OCI-LY1 (cell line): ENCODE measurements at regions not wholly inside any gene's neighbourhood (a gene's known extent, or its start where the extent isn't known, plus 50 kb on each side); places are given as distances from the start of the nearest gene placed in this dataset.

Experiments used
- EZH2 ChIP-seq: fragments of 200-600 bp; sonication (generic), shearing (Covaris generic); IDR thresholded peaks from 2 replicates; pipeline ENCODE4 v1.8.0; 2017; ENCODE audit warnings: borderline replicate concordance, mixed run types, mild to moderate bottlenecking, antibody characterized with exemption, low read length, moderate library complexity, mixed read lengths
- TF ChIP-seq, protein P1 (sequence below): fragments of 200-600 bp; sonication (generic), shearing (Covaris generic); IDR thresholded peaks from 2 replicates; pipeline ENCODE4 v1.5.1; 2017; ENCODE audit warnings: mild to moderate bottlenecking, antibody characterized with exemption, low read length, moderate library complexity, mixed read lengths

DNA sequence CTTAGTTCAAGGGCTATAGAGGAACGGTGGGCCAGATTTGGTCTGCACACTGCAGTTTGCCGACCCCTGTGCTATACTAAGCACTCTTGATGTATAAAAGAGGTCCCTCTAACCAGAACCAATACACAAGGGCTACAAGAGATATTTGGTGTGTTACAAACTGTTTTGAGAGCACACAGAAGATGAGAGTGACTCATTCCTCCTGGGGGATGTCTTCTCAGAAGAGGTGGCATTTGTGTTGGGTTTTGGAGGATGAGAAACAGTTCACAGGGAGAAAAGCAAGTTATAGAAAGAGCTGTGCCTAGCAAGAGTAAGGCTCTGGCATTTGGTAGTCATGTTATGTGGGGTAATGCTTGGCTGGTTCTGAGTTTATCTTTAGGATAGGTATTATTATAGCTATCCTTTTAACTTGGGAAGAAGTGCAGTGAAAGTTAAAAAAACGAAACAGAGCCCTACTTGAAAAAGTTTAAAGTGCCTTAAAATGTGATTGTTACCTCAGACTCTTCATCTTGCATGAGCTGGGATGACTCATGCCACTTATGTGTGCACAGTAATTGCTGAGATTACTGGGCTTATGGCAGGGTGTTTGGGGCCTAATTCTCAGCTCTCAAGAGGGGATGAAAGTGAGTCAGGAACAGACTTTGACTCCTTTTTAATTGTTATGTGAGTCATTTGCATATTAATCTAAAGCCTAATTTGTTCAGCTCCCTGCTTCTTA, 160.4 kb downstream of the KIF20B start:
- TF ChIP-seq, protein P1, sequence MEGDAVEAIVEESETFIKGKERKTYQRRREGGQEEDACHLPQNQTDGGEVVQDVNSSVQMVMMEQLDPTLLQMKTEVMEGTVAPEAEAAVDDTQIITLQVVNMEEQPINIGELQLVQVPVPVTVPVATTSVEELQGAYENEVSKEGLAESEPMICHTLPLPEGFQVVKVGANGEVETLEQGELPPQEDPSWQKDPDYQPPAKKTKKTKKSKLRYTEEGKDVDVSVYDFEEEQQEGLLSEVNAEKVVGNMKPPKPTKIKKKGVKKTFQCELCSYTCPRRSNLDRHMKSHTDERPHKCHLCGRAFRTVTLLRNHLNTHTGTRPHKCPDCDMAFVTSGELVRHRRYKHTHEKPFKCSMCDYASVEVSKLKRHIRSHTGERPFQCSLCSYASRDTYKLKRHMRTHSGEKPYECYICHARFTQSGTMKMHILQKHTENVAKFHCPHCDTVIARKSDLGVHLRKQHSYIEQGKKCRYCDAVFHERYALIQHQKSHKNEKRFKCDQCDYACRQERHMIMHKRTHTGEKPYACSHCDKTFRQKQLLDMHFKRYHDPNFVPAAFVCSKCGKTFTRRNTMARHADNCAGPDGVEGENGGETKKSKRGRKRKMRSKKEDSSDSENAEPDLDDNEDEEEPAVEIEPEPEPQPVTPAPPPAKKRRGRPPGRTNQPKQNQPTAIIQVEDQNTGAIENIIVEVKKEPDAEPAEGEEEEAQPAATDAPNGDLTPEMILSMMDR: no peak
- TF ChIP-seq EZH2: no peak
